ENCODE measurements at regions not wholly inside any gene's neighbourhood (a gene's known extent, or its start where the extent isn't known, plus 50 kb on each side); places are given as distances from the start of the nearest gene placed in this dataset.

GRCh38 chr12:111228916-111229666 is 139.8 kb downstream of the PHETA1 start:
- no peaks in the 10 kb centered on the region for H3K9me3 Mint-ChIP-seq (ENCODE audit: insufficient read depth)
- Histone ChIP-seq H3K4me3 (ENCODE audit: control extremely low read depth in 1 of 5, extremely low read depth in 1 of 5, insufficient read depth in 1 of 5, low read depth in 2 of 5, low read length in 4 of 5) (no peak overlapping the region), H3K4me1 (ENCODE audit: control insufficient read depth in 2 of 2, insufficient read depth in 2 of 2, low read length in 2 of 2) (no peaks in the 10 kb centered on the region), H3K27me3 (replicated peaks in 1 of 4; ENCODE audit: control extremely low read depth in 1 of 4, control insufficient read depth in 3 of 4, insufficient read depth in 4 of 4, low read length in 3 of 4) (peaks cover 0 to 6% (median 3%) of the 10 kb centered on the region in 4 experiments), H3K79me2 (ENCODE audit: control insufficient read depth, insufficient read depth, low read length) (no peaks in the 10 kb centered on the region), H3K27ac (ENCODE audit: low read length in 2 of 2) (no peak overlapping the region), H3K9me3 (ENCODE audit: control extremely low read depth in 1 of 3, control insufficient read depth in 2 of 3, insufficient read depth in 1 of 3, low read length in 2 of 3) (peaks cover 0 to 8% (median 0%) of the 10 kb centered on the region in 3 donors), H3K36me3 (replicated peaks in 1 of 2; ENCODE audit: control extremely low read depth in 1 of 2, control insufficient read depth in 1 of 2, extremely low read depth in 1 of 2, insufficient read depth in 2 of 2, low read length in 1 of 2) (no peaks in the 10 kb centered on the region), H4K20me1 (ENCODE audit: control insufficient read depth, insufficient read depth, low read length, poor library complexity, severe bottlenecking) (no peaks in the 10 kb centered on the region), H2AFZ (ENCODE audit: insufficient read depth, low read depth, low read length, poor library complexity, severe bottlenecking) (no peak overlapping the region), H3K9ac (ENCODE audit: low read length) (no peak overlapping the region), H3K4me2 (replicated peaks; ENCODE audit: low read depth, low read length, poor library complexity, severe bottlenecking) (no peak overlapping the region)
- ATAC-seq (ENCODE audit: low read depth) = no peak
- ChIA-PET POLR2A (no interaction called here), CTCF (no interaction called here)
- intact Hi-C loops (cut with micrococcal nuclease) = no loop called here
- TF ChIP-seq CTCF (IDR thresholded peaks at IDR 0.05) (no peak), EZH2 (IDR thresholded peaks at IDR 0.05; ENCODE audit: borderline replicate concordance, insufficient read depth, low read depth, low read length, poor library complexity, severe bottlenecking) (no peak)
- DNase-seq = no peak
- H3K4me1 Mint-ChIP-seq = no peaks in the 10 kb centered on the region
- H3K4me3 Mint-ChIP-seq = no peak overlapping the region
- H3K27me3 Mint-ChIP-seq = peaks cover 34% of the 10 kb centered on the region
- 100% methylated on average over 2 of the region's 5 CpGs for WGBS (ENCODE audit: insufficient coverage)
- H3K27ac Mint-ChIP-seq = no peak overlapping the region
